ENCODE measurements at regions not wholly inside any gene's neighbourhood (a gene's known extent, or its start where the extent isn't known, plus 50 kb on each side); places are given as distances from the start of the nearest gene placed in this dataset.

GRCh38 chr7:138352570-138353461, 107.2 kb upstream of the TRIM24 start:
- H3K27ac Mint-ChIP-seq, result no peak overlapping the region

GRCh38 chr7:138354066-138354465, 106.0 kb upstream of the TRIM24 start:
- Mint-ChIP-seq H3K9me3 (peaks cover 17% of the 10 kb centered on the region), H3K27ac (no peak overlapping the region), H3K4me3 (no peak overlapping the region), H3K4me1 (peaks cover 7% of the 10 kb centered on the region; the same call in 1 of the 2 replicates), H3K36me3 (peaks cover 19% of the 10 kb centered on the region), H3K27me3 (ENCODE audit: low read depth) (peaks cover 5% of the 10 kb centered on the region; the same call in 1 of the 2 replicates)
- TF ChIP-seq TCF7 (CRISPR knock-in tag; IDR thresholded peaks at IDR 0.05; ENCODE audit: low read depth) (no peak), ZSCAN18 (CRISPR knock-in tag; IDR thresholded peaks at IDR 0.05) (no peak), FOXK1 (CRISPR knock-in tag; IDR thresholded peaks at IDR 0.05) (no peak), STAT6 (CRISPR knock-in tag; conservative IDR thresholded peaks at IDR 0.05; ENCODE audit: low read depth) (no peak), CBFB (CRISPR knock-in tag; IDR thresholded peaks at IDR 0.05; ENCODE audit: low read depth) (no peak)
- no peak for ATAC-seq
- no peak for DNase-seq (ENCODE audit: low spot score)
- POLR2A ChIA-PET, result no interaction called here
- CTCF ChIA-PET, result no interaction called here

More at GRCh38 chr7:138352570-138353461, 107.2 kb upstream of the TRIM24 start:
- Mint-ChIP-seq H3K27me3 (ENCODE audit: low read depth) (peaks cover 5% of the 10 kb centered on the region; the same call in 1 of the 2 replicates), H3K36me3 (peaks cover 21% of the 10 kb centered on the region), H3K9me3 (peaks cover 20% of the 10 kb centered on the region), H3K4me3 (no peak overlapping the region), H3K4me1 (peaks cover 6% of the 10 kb centered on the region; the same call in 1 of the 2 replicates)
- POLR2A ChIA-PET, result interaction anchor here (0.7 kb wide), 1 partner anchor 120 kb away, joined by 3 read pairs; no protein-coding TSS in a partner anchor
- TF ChIP-seq GABPB1 (CRISPR knock-in tag; IDR thresholded peaks at IDR 0.05) (peak; percentile 97), ZNF263 (CRISPR knock-in tag; IDR thresholded peaks at IDR 0.05; ENCODE audit: low read depth) (no peak)
- DNase-seq (ENCODE audit: low spot score), result no peak
- CTCF ChIA-PET, result no interaction called here
- ATAC-seq, result peak; percentile 51; the same call in 1 of the 2 replicates

GRCh38 chr7:138355254-138355653, 104.8 kb upstream of the TRIM24 start:
- Mint-ChIP-seq H3K27ac (no peak overlapping the region), H3K36me3 (peaks cover 12% of the 10 kb centered on the region), H3K4me1 (peaks cover 16% of the 10 kb centered on the region), H3K9me3 (peaks cover 14% of the 10 kb centered on the region), H3K4me3 (no peak overlapping the region), H3K27me3 (ENCODE audit: low read depth) (peaks cover 5% of the 10 kb centered on the region; the same call in 1 of the 2 replicates)
- ATAC-seq, result no peak
- no peak for DNase-seq (ENCODE audit: low spot score)
- ChIA-PET CTCF (no interaction called here), POLR2A (no interaction called here)
- no peak for TF ChIP-seq NFATC4 (CRISPR knock-in tag; IDR thresholded peaks at IDR 0.05)
- no peak for TF ChIP-seq ZNF138 (CRISPR knock-in tag; conservative IDR thresholded peaks at IDR 0.05)
- TF ChIP-seq NR3C1 (CRISPR knock-in tag; conservative IDR thresholded peaks at IDR 0.05; ENCODE audit: low read depth), result no peak
- no peak for TF ChIP-seq ZNF121 (CRISPR knock-in tag; IDR thresholded peaks at IDR 0.05)
- TF ChIP-seq OVOL2 (CRISPR knock-in tag; IDR thresholded peaks at IDR 0.05; ENCODE audit: borderline replicate concordance), result no peak
- no peak for TF ChIP-seq ATF2 (CRISPR knock-in tag; IDR thresholded peaks at IDR 0.05; ENCODE audit: borderline replicate concordance, low read depth)
- no peak for TF ChIP-seq AR (CRISPR knock-in tag; IDR thresholded peaks at IDR 0.05)
- TF ChIP-seq USF1 (CRISPR knock-in tag; IDR thresholded peaks at IDR 0.05), result no peak
- no peak for TF ChIP-seq RELA (CRISPR knock-in tag; IDR thresholded peaks at IDR 0.05; ENCODE audit: borderline replicate concordance)
- no peak for TF ChIP-seq ZBTB43 (CRISPR knock-in tag; IDR thresholded peaks at IDR 0.05)
